Thoracic aorta (tissue), 2 donors: ENCODE measurements at regions not wholly inside any gene's neighbourhood (a gene's known extent, or its start where the extent isn't known, plus 50 kb on each side); places are given as distances from the start of the nearest gene placed in this dataset.
A peak's percentile ranks its signal among the peaks of the same experiment; 100 is the strongest.

ENCODE experiments used
- ATAC-seq: fragments of 150-250 bp; one replicate; pipeline ENCODE4 v1.8.0; 2017; ENCODE audit warnings: low read depth; ENCODE audit not compliant: insufficient number of reproducible peaks, low FRiP score
- DNase-seq: peaks from one replicate; pipeline ENCODE4 v3.0.0-alpha.2; 2020; ENCODE audit warnings: low spot score
- H3K27ac ChIP-seq, 2 donors: fragments of 200-600 bp; sonication (generic); 1 replicate in 1 of 2; 2 replicates in 1 of 2; pipeline ENCODE4 v1.5.1; 2016; ENCODE audit warnings: mild to moderate bottlenecking in 2 of 2, moderate library complexity in 2 of 2
- H3K27me3 ChIP-seq: fragments of 200-600 bp; sonication (generic); replicated peaks from 2 replicates; pipeline ENCODE4 v1.6.0; 2016; ENCODE audit warnings: mild to moderate bottlenecking; ENCODE audit not compliant: insufficient read depth
- H3K36me3 ChIP-seq: fragments of 200-600 bp; sonication (generic); one replicate; pipeline ENCODE4 v1.5.1; 2016
- H3K4me1 ChIP-seq, 2 donors: fragments of 200-600 bp; sonication (generic); 1 replicate in 1 of 2; 2 replicates in 1 of 2; pipeline versions ENCODE4 v1.5.1 to v1.6.0; 2016; ENCODE audit warnings: low read depth in 2 of 2, mild to moderate bottlenecking in 1 of 2; ENCODE audit not compliant: control insufficient read depth in 1 of 2
- H3K4me3 ChIP-seq: fragments of 200-600 bp; sonication (generic); 2 replicates; pipeline ENCODE4 v1.5.1; 2016; ENCODE audit warnings: mild to moderate bottlenecking
- H3K9me3 ChIP-seq: fragments of 200-600 bp; sonication (generic); 2 replicates; pipeline ENCODE4 v1.5.1; 2016
- TF ChIP-seq, protein P1 (sequence below): fragments of 200-600 bp; sonication (generic); IDR thresholded peaks from one replicate; pipeline ENCODE4 v1.5.1; 2019; ENCODE audit warnings: antibody characterized with exemption

DNA sequence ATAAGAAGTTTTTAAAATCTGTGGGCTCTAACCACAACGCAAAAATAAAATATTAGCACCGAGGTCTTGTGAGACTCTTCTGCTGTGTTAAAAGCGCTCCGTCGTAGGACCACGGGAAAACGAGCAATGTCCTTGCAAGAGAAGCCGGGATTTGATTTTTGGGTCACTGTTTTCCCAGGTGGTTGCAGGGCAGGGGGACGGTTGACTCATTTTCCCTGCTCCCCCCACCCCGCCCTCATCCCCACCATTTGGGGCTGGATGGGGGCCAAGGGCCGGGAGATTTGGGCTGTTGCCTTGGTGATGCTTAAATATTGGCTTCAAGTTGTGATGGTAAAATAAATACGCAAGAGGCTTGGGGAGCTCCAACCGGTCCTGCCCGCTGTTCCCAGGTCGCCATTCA is 67.6 kb upstream of the SLC25A33 start:
- no peak for DNase-seq
- H3K4me3 ChIP-seq: no peak overlapping the region
- no peaks in the 10 kb centered on the region for H3K27me3 ChIP-seq
- no peak overlapping the region for H3K27ac ChIP-seq
- no peaks in the 10 kb centered on the region for H3K9me3 ChIP-seq
- TF ChIP-seq, protein P1, sequence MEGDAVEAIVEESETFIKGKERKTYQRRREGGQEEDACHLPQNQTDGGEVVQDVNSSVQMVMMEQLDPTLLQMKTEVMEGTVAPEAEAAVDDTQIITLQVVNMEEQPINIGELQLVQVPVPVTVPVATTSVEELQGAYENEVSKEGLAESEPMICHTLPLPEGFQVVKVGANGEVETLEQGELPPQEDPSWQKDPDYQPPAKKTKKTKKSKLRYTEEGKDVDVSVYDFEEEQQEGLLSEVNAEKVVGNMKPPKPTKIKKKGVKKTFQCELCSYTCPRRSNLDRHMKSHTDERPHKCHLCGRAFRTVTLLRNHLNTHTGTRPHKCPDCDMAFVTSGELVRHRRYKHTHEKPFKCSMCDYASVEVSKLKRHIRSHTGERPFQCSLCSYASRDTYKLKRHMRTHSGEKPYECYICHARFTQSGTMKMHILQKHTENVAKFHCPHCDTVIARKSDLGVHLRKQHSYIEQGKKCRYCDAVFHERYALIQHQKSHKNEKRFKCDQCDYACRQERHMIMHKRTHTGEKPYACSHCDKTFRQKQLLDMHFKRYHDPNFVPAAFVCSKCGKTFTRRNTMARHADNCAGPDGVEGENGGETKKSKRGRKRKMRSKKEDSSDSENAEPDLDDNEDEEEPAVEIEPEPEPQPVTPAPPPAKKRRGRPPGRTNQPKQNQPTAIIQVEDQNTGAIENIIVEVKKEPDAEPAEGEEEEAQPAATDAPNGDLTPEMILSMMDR: no peak
- ATAC-seq: no peak
- H3K4me1 ChIP-seq: peaks cover 3 to 7% of the 10 kb centered on the region in 2 donors
- H3K36me3 ChIP-seq: no peaks in the 10 kb centered on the region

DNA sequence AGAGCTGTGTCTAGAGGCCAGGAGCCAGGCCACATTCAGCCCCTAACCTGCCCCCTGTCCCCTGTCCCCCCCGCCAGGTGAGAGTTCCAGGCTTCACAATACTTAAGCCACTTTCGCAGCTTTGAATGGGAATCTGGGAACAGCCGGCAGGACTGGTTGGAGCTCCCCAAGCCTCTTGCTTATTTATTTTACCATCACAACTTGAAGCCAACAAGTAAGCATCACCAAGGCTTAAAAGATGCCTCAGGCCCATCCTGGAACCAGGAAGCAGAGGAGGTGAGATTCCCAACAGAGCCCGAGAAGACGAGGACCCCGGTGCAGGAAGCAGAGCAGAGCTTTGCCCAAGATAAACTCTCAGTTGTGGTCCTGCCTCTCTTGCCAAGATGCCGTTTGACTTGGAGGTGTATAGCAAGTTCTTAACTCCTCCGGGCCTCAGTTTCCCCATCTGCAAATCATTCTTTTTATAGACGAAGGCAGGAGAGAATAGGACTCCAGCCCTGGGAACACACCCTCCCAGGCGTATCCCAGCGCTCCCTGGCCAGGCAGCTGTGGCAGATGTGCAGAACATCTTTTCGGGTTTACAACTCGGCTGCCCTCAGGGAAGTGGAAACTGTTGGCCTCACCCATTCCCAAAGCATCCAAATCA is 66.8 kb upstream of the SLC25A33 start:
- TF ChIP-seq, protein P1: no peak
- Histone ChIP-seq H3K27me3 (no peaks in the 10 kb centered on the region), H3K27ac (no peak overlapping the region), H3K4me1 (no peaks in the 10 kb centered on the region), H3K36me3 (no peaks in the 10 kb centered on the region), H3K9me3 (no peaks in the 10 kb centered on the region), H3K4me3 (no peak overlapping the region)
- DNase-seq (no peak), ATAC-seq (no peak)

DNA sequence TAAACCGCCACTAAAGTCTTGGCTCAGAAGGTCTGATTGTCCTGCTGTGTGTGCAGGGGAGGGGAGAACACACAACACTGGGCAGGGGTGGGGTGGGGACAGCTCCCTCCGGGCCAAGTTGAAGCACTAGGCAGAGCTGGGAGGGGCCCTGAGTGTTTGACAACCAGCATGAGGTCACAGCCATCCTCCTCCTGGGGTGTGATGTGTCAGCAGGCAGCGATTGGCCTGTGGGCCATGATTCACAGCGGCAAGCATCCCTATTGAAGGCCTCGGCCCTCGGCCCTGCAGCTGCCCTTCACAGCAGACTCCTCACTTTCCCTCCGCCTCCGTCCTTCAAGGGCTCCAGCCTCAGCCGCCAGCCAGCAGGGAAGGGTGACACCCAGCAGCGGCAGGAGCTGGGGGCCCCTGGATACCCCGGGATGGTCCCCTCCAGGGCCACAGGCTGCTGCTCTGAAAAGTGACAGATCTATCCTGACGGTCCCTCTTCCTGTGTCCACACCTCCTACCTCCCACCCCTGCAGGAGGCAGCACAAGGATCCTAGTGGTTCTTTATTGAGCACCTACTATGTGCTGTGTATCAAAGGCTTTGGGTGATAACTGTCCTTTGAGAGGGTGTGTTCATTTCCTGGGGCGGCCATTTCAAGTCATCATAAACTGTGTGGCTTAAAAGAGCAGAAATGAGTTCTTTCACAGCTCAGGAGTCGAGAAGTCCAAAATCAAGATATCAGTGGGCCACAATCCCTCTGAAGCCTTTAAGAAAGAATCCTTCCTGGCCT is 66.0 kb upstream of the SLC25A33 start:
- TF ChIP-seq, protein P1: no peak
- ATAC-seq: no peak
- no peak overlapping the region for H3K27ac ChIP-seq

DNA sequence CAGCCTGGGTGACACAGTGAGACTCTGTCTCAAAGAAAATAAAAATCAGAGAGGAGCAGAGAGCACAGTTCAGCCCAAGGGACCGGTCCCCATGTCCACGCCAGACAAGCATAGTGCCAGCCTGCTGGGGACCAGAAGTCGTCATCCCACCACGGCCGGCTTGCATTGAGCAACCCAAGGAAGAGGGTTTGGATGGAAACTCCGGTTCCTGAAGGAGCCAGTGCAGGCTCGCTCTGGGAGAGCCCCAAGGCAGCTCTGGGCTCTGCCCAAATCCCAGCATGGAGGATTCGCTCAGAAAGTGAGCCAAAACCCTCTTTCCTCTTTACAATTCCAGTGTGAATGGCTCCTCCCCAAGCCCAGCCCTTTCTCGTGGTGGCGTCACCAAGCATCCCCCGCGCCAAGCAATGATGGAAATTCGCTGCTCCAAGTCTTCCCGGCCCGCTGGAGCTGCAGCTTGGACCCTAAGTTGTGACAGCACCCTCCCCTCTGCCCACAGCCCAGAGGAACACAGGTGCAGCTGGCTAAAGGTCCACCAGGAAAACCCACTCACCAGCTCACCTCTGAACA is 64.1 kb upstream of the SLC25A33 start:
- ATAC-seq (no peak), DNase-seq (no peak)
- Histone ChIP-seq H3K9me3 (no peaks in the 10 kb centered on the region), H3K27ac (no peak overlapping the region), H3K4me3 (no peak overlapping the region), H3K36me3 (no peaks in the 10 kb centered on the region), H3K27me3 (no peaks in the 10 kb centered on the region), H3K4me1 (no peaks in the 10 kb centered on the region)
- TF ChIP-seq, protein P1: no peak

More for the DNA sequence above, 66.0 kb upstream of the SLC25A33 start:
- Histone ChIP-seq H3K27me3 (no peaks in the 10 kb centered on the region), H3K9me3 (no peaks in the 10 kb centered on the region), H3K36me3 (no peaks in the 10 kb centered on the region), H3K4me3 (no peak overlapping the region), H3K4me1 (no peaks in the 10 kb centered on the region)
- DNase-seq: peak; percentile 23

DNA sequence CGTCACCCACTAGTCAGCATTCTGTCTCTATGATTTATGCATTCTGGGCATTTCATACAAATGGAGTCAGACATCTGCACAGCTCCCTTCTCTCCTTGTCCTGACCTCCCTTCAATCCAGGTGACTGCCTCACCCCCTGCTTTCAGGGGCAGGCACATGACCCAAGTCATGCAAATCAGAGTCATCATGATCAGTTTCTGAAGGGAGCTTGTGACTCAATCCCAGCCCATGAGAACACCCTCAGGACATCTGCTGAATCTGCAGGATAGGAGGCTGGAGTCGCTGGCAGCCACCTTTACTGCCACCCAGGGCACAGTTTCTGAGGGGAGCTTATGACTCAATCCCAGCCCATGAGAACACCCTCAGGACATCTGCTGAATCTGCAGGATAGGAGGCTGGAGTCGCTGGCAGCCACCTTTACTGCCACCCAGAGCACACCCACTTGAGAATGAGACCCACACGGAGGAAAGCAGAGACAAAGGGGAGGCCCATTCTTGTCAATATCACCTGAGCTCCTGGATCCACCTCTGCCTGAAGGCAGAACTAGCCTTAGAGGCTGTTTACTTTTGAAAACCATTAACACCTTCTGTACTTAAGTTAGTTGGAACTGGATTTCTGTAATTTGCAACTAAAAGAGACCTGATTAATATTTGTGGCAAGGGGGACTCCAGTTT is 62.3 kb upstream of the SLC25A33 start:
- TF ChIP-seq, protein P1: no peak
- no peak for DNase-seq
- no peaks in the 10 kb centered on the region for H3K36me3 ChIP-seq
- ATAC-seq: no peak
- H3K9me3 ChIP-seq: no peaks in the 10 kb centered on the region
- no peaks in the 10 kb centered on the region for H3K4me1 ChIP-seq
- no peaks in the 10 kb centered on the region for H3K27me3 ChIP-seq
- no peak overlapping the region for H3K4me3 ChIP-seq
- H3K27ac ChIP-seq: no peak overlapping the region
